SK-N-SH (cell line): ENCODE measurements at regions not wholly inside any gene's neighbourhood (a gene's known extent, or its start where the extent isn't known, plus 50 kb on each side); places are given as distances from the start of the nearest gene placed in this dataset.

Experiments
- CTCF ChIP-seq: fragments of 200-600 bp; sonication (generic); IDR thresholded peaks from 2 replicates; pipeline ENCODE4 v1.6.1; 2017; ENCODE audit warnings: antibody characterized with exemption, mild to moderate bottlenecking, moderate library complexity
- EZH2phosphoT487 ChIP-seq: fragments of 200-600 bp; sonication (generic); IDR thresholded peaks from 2 replicates; pipeline ENCODE4 v1.6.1; 2017; ENCODE audit warnings: low read depth, mixed run types, mild to moderate bottlenecking, antibody characterized with exemption, moderate library complexity, borderline replicate concordance
- IRF3 ChIP-seq: fragments of 150-350 bp; IDR thresholded peaks from 2 replicates; pipeline ENCODE4 v1.6.1; 2016; ENCODE audit warnings: mild to moderate bottlenecking, low read depth, low read length
- JUND ChIP-seq: IDR thresholded peaks from 2 replicates; pipeline ENCODE4 v1.4.0; 2012
- MXI1 ChIP-seq: IDR thresholded peaks from 2 replicates; pipeline ENCODE4 v1.6.1; 2012; ENCODE audit warnings: mild to moderate bottlenecking, low read depth, low read length, improper control_type of control experiment
- RCOR1 ChIP-seq: fragments of 150-350 bp; IDR thresholded peaks from 2 replicates; pipeline ENCODE4 v1.6.1; 2017; ENCODE audit warnings: antibody characterized with exemption, low read length
- TAF1 ChIP-seq: IDR thresholded peaks from 2 replicates; pipeline ENCODE4 v1.6.1; 2012; ENCODE audit warnings: low read depth, mild to moderate bottlenecking, low read length, moderate library complexity, borderline replicate concordance
- ZBTB33 ChIP-seq: IDR thresholded peaks from 2 replicates; pipeline ENCODE4 v1.4.0; 2012; ENCODE audit warnings: low read depth, borderline replicate concordance

GRCh38 chr11:119780222-119780953, 51.4 kb upstream of the NECTIN1 start:
- TF ChIP-seq EZH2phosphoT487 (no peak), CTCF (no peak), IRF3 (no peak), JUND (no peak), MXI1 (no peak), ZBTB33 (no peak), RCOR1 (no peak), TAF1 (no peak)
